Middle frontal gyrus (tissue), 1 donor: ENCODE measurements at regions not wholly inside any gene's neighbourhood (a gene's known extent, or its start where the extent isn't known, plus 50 kb on each side); places are given as distances from the start of the nearest gene placed in this dataset.

Experiments used
- DNase-seq: peaks from one replicate; pipeline ENCODE4 v3.0.0-alpha.2; 2015; ENCODE audit warnings: low spot score; ENCODE audit errors: extremely low spot score

DNA sequence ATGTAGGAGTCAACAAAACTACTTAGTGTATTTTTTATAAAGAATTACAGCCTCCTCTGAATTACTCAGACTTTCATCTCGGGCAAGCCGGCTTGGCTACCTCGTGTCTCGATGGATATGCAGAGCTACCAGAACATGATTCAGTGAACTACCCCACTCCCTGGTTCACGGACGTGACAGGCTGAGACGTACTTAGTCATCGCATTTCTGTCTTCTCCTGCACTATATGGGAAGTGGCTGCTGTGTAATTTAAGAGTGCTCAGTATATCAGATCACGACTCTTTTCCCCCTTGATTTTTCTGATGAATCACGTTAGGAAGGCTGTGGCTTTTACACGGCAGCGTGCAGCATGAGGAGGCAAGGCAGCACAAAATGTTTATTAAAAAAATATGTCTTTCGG is 302.7 kb upstream of the ZFP64 start:
- DNase-seq = no peak

DNA sequence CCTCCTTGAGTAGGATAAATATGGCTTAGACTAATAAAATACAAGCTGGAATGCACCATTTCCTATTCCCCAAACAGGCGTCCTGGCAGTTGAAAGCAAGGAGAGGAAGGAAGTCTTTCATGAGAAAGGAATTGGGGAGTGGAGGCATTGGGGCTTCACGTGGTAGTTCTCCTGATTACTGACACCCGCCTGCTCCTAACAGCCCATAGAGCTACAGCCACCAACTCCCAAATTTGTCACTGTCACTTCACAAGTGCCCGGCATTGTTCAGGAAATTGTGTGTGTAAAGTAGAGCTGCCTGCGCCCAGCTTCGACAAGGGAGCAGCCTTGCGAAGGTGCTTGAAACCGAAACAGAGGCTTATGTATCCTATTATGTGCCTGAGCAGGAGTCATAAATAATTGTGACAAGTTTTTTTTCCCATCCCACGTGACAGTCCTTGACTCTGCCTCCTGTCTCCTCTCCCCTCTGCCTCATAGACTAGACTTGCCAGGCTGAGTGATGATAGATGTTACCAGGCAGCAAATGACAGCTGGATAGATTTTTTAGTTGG is 301.7 kb upstream of the ZFP64 start:
- no peak for DNase-seq

DNA sequence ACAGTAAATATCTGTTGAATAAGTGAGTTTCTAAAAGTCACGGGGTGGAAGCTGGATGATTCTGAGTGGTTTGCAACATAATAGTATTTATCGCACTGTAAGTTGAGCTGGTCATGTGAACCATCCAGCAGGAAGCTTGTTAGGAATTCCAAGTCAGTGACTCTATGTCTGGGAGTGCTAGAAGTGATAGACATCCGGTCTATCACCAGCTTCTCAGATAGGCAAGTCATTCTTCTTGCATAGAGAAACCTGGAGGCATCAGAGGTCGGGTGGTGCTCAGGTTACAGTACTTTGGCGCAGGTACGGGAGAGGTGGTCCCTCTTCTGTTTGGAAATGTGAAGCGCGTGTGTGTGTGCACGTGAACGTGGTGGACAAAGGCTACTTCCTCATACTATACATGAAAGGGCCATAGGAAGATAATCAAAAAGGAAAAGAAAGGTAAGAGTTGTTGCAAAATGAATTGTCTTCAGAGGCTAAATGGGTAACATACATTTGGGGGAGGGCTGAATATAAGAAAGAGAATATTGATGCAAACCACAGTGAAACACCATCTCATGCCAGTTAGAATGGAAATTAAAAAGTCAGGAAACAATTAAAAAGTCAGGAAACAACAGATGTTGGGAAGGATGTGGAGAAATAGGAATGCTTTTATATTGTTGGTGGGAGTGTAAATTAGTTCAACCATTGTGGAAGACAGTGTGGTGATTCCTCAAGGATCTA is 299.3 kb upstream of the ZFP64 start:
- no peak for DNase-seq

DNA sequence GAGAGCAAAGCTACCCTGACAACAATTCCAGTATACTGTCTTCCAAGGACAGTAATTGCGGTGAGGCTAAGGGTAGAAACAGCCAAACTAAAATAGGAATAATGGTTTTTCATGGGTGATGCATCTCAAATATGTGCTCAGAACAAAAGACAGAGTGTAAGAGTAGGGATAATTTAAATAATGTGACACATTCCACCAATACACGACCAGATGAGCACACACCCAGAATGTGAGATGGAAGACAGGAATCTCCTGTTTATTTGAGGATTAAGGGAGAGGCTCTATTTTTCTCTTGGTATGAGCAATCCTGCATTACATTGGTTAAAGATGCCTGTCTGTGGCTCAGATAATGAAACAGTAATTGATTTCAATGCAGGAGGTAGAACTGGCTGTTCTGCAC is 292.9 kb upstream of the ZFP64 start:
- no peak for DNase-seq

DNA sequence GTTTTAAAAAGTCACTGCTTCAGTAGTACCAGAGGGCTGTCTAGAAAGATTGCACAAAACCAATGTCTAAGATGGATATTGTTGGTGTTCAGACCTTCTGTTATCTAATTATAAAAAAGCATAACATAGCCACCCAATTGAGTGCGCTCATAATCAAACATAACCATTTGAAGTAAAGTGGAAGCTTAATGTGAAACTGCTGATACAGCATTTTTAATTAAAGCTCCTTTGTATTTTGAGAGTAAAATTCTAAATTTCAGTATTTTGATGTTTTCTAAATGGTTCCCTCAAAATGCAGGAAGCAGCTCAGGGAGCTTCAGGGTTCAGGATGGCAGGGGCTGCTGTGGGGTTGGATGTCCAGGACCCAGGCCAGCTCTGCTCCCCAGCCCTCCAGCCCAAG is 291.8 kb upstream of the ZFP64 start:
- no peak for DNase-seq

DNA sequence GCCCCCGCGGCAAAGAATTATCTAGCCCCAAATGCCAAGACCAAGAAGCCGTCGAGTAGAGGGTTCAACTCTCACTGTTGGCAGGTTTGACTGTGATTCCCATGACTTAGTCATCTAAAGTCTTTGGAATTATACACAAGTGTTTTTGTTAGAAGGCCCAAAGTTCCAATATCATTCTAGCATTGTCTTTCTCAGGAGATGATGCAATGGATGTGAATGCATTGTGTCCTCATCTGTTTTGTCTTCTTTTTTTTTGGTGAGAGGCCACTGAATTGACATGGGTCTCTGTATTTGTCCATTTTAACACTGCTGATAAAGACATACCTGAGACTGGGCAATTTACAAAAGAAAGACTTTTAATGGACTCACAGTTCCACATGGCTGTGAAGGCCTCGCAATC is 290.5 kb upstream of the ZFP64 start:
- DNase-seq = no peak

DNA sequence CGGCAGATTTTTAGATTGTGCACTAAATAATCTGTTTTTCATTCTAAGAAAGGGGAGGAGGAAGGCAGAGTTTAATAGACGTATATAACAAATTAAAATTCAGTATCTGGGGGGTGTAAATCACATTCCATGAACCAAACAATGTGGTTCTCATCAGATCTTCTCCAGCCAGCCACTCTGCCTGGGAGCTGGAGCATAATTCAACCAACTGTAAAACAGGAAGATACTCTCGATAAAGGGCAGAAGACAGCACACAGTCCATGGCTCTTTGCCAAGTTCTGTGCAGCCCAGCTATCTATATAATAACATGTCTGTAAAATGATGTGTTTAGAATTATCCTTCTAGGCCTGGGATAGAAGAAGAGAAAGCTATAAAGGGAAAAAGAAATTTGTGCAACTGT is 289.9 kb upstream of the ZFP64 start:
- no peak for DNase-seq

DNA sequence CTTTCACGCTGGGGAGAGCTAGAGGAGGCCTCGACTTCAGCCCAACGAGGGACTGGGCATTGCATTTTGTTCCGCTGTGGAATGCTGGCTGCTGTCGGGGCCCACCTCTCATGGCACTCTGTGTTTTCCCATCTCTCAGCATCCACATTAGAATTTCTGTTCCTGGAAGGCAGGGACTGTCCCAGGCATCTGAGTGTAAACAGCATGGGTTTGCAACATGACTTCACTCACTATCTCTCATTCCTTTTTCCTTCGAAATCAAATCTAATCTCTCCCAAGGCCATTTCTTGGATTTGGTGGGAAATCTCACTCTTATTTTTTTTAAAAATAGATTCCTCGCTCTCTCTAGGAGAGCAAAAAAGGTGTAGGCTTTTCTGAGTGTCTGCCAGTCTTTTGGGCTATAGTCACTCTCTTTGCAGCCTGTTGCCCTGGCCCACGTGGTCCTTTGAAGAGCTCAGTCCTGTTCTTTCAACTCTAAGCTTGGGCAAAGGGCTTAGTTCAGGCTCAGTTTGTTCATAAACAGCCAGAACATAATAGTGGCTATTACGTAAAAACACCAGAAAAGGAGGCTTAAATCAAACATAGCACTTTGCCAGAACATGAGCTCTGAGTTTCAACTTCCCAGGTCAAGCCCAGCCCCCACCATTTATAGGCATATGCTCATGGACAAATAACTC is 284.6 kb upstream of the ZFP64 start:
- DNase-seq = no peak

DNA sequence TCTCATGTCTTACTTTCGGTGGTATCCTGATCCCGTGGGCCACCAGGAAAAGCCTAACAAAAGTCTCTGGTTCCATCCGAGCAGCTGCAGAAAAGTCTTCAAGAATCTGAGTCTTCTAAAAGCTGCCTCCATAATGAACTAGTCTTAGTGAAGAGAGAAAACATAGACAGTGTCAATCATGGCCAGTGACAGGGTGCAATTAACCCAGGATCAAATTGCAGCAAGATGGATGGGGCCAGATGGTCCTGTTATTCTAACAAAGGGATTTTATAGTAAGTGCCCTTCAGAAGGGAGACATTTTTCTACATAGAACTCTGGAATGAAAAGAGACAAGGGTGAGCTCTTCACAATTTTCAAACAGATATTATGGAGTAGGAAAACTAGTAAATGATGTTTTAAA is 281.6 kb upstream of the ZFP64 start:
- no peak for DNase-seq

DNA sequence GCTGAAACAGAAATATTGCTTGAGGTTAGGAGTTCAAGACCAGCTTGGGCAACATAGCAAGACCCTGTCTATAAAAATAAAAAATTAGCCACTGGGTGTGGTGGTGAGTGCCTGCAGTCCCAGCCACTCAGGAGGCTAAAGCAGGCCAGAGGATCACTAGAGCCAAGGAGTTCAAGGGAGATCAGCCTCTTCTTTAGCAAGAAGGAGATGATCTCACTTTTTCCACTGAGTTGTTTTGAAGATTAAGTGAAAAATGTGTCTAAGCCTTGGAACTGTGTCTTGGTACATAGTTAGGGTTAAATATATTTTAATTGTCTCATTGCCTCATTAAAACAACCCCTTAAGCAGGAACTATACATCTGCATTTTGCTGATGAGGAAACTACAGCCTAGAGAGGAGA is 279.0 kb upstream of the ZFP64 start:
- no peak for DNase-seq

DNA sequence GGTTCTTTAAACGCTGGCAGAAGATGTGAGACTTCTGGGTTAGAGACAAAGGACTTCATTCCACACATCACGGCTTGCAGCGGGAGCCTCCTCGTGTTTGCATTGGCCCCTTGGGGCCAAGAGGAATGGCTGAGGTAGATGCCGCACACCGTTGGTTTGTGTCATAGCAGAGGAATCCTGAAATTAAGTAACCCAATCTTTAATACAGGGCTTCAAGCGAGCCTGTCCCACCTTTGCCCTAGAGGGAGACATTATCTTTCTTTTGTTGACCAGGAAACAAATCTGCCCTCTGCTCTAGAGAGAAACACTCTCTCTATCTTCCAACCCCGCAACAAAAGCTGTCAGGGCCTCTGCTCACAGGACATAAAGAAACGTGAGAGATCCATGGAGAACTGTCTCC is 277.5 kb upstream of the ZFP64 start:
- no peak for DNase-seq

DNA sequence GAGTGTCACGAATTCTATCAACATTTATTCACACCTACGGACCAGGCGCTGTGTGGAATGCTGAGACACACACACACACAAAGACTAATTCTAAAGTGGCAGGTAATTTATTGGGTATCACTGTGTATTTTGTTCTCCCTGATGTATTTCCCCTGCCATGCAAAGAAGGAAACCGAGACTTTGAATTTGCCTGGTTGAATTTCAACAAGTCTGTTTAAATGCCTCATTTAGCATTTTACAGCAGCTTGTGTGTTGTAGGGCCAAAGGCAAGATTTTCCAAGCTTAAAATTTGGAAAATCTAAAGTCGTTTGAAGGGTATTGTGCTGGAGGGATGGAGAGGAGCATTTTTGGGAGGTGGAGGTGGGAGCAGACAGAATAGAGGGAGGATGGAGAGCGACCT is 274.4 kb upstream of the ZFP64 start:
- DNase-seq = no peak

DNA sequence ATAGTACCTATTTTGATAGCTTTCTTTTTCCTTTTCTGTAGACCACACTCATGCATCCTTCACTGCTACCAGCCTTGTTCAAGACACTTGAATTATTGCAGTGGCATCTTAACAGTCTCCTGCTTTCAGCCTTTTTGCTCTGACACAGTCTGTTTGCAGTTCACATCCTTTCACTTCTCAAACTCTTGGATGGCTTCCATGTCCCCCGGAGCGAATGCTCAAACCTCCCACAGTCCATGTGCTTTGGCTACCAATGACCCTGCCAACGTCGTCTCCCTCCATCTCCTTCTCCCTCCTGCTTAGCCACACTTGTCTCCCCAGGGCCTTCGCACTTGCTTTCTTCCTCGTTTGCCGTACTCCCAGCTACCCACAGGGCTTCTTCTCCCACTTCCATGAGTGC is 270.0 kb upstream of the ZFP64 start:
- no peak for DNase-seq

DNA sequence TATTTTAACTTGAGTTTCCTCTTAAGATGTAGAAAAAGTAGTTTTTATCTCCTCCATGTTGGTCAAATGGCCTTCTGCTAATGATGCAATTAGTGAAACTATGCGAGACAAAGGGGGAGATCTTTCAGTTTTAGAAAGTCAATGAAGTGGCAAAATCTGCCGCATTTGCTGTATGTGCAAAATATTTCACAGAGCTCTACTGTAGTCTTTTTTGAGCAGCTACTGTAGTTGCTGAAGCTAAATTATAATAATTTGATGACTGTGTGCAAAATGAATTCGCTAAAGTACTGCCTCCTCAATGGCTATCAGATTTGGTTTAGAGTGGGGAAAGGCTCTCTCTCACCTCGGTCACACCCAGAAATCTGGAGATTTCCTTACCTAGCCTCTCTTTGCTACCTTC is 267.6 kb upstream of the ZFP64 start:
- DNase-seq = no peak

DNA sequence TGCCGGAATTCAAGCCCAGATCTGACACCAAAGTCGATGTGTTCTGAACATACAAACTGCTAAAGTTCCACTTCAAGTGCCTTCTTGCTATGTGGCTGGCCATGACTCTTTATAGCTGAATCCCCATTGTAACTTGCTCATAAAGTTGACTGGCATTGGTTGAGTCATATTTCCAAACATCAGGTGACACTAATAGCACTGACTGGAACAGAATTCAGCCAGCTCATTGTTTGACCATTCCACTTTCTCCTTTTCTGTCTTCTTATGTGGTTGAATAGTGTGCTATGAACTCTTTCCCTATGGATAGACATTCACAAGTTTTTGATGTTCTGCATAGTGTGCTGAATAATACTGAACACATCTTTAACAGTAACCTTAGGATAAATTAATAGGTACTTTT is 266.2 kb upstream of the ZFP64 start:
- no peak for DNase-seq

DNA sequence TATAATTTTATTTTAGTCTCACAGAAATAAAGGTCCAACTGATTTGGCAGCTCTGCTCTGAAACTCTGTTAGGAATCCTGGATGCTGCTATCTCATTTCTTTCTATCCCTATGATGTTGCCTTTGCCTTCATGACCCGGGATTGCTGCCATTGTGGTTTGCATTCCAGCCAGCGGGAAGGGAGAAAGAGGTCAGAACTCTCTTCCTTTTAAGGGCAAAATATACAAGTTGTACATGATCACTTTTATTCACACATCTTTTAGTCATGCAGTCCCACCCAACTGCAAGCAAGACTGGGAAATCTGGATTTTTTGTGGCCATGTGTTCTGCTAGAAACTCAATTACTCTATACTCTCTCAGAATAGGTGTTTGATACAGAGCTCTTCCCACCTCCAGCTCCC is 263.1 kb upstream of the ZFP64 start:
- no peak for DNase-seq

DNA sequence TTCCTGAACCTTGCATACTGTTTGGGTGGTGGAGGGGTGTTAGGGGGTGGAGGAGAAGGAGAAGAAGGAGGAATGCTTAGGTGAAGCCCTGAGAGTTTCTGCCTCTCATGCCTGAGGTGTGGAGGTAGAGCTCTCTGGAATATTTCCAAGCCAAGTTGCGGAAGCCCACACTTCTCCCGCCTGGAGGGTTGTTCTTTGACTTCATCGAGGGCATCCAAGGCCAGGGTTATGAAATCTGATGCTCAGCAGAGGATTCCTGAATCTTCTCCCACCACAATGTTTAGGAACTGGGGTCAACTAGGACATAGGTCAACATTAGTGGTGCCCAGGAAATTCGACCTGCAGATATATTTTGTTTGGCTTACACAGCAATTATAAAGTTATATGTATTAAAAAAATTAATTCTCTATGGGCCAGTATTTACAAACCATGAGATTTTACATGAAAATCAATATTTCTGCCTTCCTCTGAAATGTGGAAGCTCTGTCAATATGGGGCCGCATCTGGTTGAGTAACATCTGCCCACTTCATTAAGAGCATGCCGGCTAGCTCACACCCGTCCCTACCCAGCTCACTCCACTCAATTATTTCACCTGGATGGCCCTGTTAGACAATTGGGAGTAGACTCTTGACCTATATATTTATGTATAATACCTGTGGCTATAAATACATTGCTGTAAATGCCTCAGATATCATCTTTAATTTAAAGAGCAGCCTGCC is 257.1 kb upstream of the ZFP64 start:
- DNase-seq = no peak

DNA sequence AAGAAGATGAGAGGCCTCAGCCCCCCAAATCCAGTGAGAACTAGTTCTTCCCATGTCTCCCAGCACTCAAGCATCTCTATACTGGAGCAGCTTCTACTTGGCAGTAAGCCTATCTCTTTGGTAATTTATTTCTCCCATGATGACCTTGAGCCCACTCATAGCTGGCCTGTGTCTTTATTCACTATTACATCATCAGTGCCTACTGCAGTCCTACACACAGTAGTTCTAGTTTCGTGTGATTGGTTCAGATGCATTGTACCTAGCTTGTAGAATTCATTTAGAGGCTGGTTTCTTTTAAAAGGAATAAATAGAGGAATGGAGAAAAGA is 255.6 kb upstream of the ZFP64 start:
- DNase-seq = no peak

DNA sequence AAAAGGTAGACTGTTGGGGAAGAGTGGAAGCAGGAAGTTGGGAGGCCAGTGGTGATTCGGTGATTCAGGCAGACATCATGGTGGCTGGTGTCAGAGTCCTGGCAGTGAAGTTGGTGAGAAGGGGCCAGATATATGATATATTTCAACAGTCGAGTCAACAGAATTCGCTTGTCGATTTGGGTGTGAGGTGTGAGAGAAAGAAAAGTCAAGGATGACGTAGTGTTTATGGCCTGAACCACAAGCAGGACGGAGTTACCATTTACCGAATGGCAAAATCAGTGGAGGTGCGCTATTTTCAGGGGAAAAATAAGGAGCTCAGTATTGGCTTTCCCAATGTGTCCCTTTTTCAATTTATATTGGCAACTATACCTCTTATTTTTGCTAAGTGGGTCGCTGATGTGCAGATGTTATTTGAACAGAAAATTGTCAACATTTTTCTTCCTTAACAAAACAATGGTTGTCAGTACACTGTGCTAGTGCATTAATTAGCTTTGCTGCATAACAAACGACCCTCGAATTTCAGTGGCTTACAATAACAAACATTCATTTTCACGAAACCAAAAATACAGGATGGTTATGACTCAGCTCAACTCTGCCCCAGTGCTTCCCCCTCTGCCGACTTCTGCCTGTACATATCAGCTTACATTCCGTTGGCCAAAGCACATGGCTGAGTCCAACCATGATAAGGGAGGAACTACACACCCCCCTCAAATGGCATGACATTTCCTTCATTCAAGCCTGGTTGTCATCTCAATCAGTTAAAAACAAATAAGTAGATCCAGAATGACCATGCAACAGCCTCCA is 255.0 kb upstream of the ZFP64 start:
- DNase-seq = no peak

DNA sequence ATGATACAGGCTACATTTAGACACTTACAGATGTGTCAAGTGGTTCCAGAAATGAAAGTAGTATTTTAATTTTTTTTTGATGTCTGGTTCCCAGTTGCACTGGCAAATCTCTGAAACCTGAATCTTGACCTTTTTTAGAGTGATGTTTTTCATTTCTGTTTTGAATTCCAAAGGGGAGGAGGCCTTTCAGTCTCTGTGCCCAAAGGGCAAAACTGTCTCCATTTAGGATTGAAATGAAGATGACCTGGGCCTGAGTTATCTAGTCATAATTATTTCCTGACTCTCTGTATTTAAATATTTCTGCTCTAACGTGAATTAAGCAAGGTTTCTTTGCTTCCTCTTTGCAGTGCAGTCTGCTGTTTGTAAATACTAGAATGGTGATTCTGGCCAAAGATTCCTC is 252.9 kb upstream of the ZFP64 start:
- DNase-seq = no peak

DNA sequence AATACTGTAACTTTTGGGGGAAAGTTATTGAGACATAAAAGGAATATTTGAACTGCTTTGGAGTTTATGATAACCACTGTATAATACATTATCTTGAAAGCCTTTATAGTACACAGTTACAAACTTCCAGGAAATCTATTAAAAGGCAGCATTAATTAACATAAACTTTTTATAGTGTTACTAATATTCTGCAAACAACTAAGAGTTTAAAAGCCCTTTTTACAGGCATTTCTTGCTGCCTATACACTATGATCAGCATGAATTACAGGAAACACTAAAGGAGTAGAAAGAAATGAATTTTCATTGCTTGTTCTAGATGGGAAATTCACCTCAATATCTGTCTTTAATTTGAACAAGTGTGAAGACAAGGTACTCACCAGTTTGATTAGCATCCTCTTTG is 252.3 kb upstream of the ZFP64 start:
- no peak for DNase-seq

DNA sequence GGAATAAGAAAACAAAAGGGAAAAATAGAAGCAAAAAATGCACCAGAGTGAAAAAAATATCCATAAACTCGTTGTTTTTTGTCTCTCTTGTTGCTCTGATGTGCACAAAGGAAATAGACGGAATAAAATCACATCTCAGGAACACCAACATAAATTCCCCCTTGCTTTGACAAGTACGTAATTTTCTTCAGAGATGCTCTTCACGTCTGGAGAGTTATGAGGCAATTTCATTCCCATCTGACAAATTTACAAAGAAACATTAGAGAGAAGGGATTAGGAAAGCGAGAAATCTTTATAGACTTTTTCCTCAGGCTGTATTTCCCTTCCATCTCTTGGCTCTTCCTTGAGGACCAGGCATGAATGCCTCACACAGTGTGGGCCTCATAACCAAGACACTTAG is 250.1 kb upstream of the ZFP64 start:
- DNase-seq = no peak
